ENCODE measurements at regions not wholly inside any gene's neighbourhood (a gene's known extent, or its start where the extent isn't known, plus 50 kb on each side); places are given as distances from the start of the nearest gene placed in this dataset.

DNA sequence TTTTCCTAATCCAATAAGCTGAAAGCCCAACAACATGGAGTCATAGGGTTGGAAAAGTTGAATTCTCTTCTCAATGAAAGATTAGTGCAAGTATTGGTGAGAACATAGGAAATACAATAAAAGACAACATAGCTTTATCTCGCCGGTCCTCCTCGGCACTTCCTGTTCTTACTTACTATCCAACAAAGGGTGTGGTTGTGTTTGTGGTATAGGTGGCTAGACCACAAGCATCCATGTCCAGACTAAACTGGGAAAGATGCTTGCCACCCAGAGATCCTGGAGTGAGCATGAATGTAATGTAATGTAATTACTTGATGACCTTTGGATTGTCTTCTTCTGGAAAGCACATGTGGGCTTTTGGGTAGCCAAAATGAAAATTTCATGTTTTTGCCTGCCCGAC is 223.8 kb downstream of the CPE start:
- no peak for TF ChIP-seq EZH2 (IDR thresholded peaks at IDR 0.05)
- TF ChIP-seq POLR2AphosphoS5 (IDR thresholded peaks at IDR 0.05; ENCODE audit: borderline replicate concordance, low read depth, low read length), result no peak
- no peak for TF ChIP-seq FOXP2 (optimal IDR thresholded peaks at IDR 0.05; ENCODE audit: control extremely low read depth, extremely low read length, insufficient read depth)
